H1 (cell line): ENCODE measurements at regions not wholly inside any gene's neighbourhood (a gene's known extent, or its start where the extent isn't known, plus 50 kb on each side); places are given as distances from the start of the nearest gene placed in this dataset.

ENCODE experiments used
- CTCF ChIA-PET: fragments of 300-600 bp; sonication (Branson Sonifier 250); formaldehyde crosslinking; loops from one replicate; lab custom pipeline; 2021; ENCODE audit not compliant: partially characterized antibody; lab: Charles Lee
- POLR2A ChIA-PET: fragments of 300-600 bp; sonication (Branson Sonifier 250); formaldehyde crosslinking; loops from one replicate; lab custom pipeline; 2021; ENCODE audit warnings: inconsistent platforms; ENCODE audit not compliant: partially characterized antibody; lab: Charles Lee
- DNase-seq, 2 experiments: peaks; one replicate each; pipeline versions ENCODE4 v3.0.0 to v3.0.0-alpha.2; 2010 to 2022; ENCODE audit warnings: low spot score in 2 of 2, low read depth in 1 of 2, mixed read lengths in 1 of 2
- FAIRE-seq: peaks from 2 replicates; lab custom pipeline; 2011; peaks lifted over from hg19 to GRCh38; lab: Jason Lieb, UNC
- H2AFZ ChIP-seq: 2 replicates; pipeline ENCODE4 v1.8.1; 2012; ENCODE audit warnings: low read length, inconsistent platforms
- H2AK5ac ChIP-seq: 2 replicates; pipeline ENCODE4 v1.6.1; 2013; ENCODE audit warnings: low read depth, low read length
- H2BK120ac ChIP-seq: replicated peaks from 2 replicates; pipeline ENCODE3; 2013; ENCODE audit warnings: low read depth, low read length, inconsistent platforms
- H2BK12ac ChIP-seq: 2 replicates; pipeline ENCODE4 v1.6.1; 2013; ENCODE audit warnings: low read depth, low read length
- H2BK15ac ChIP-seq: 2 replicates; pipeline ENCODE4 v1.6.1; 2013; ENCODE audit warnings: low read length
- H2BK20ac ChIP-seq: 2 replicates; pipeline ENCODE4 v1.6.1; 2013; ENCODE audit warnings: low read length
- H2BK5ac ChIP-seq: 2 replicates; pipeline ENCODE4 v1.6.1; 2013; ENCODE audit warnings: low read depth, low read length
- H3K14ac ChIP-seq: 2 replicates; pipeline ENCODE4 v1.6.1; 2013; ENCODE audit warnings: inconsistent platforms; ENCODE audit not compliant: insufficient read length
- H3K18ac ChIP-seq: 2 replicates; pipeline ENCODE4 v1.6.1; 2013; ENCODE audit warnings: low read length; ENCODE audit errors: extremely low read depth
- H3K23ac ChIP-seq: 2 replicates; pipeline ENCODE4 v1.6.1; 2013; ENCODE audit warnings: inconsistent platforms; ENCODE audit not compliant: insufficient read length
- H3K23me2 ChIP-seq: 2 replicates; pipeline ENCODE4 v1.6.1; 2013; ENCODE audit warnings: low read depth, low read length
- H3K27ac ChIP-seq: 2 replicates; pipeline ENCODE4 v1.6.1; 2011; ENCODE audit warnings: low read depth, low read length, inconsistent platforms
- H3K27me3 ChIP-seq, 4 experiments: replicated peaks in 1 of 4; 1 replicate in 1 of 4; 2 replicates in 3 of 4; pipeline versions ENCODE4 v1.6.1 to v1.8.1; 2011 to 2013; ENCODE audit warnings: low read length in 3 of 4, mild to moderate bottlenecking in 3 of 4, inconsistent platforms in 2 of 4, mixed read lengths in 2 of 4, moderate library complexity in 1 of 4; ENCODE audit not compliant: control insufficient read depth in 3 of 4, insufficient read depth in 3 of 4; ENCODE audit errors: extremely low read depth in 1 of 4
- H3K36me3 ChIP-seq, 4 experiments: 2 replicates each; pipeline versions ENCODE4 v1.6.1 to v1.8.1; 2011 to 2013; ENCODE audit warnings: mild to moderate bottlenecking in 4 of 4, low read length in 3 of 4, moderate library complexity in 2 of 4, control low read depth in 1 of 4, inconsistent platforms in 1 of 4; ENCODE audit not compliant: insufficient read depth in 4 of 4, control insufficient read depth in 2 of 4
- H3K4ac ChIP-seq: replicated peaks from 2 replicates; pipeline ENCODE3; 2013; ENCODE audit warnings: low read length, low read depth, mixed read lengths, inconsistent platforms; ENCODE audit not compliant: insufficient read length
- H3K4me1 ChIP-seq, 4 experiments: replicated peaks in 1 of 4; 1 replicate in 1 of 4; 2 replicates in 3 of 4; pipeline versions ENCODE4 v1.6.1 to v1.8.1; 2011 to 2013; ENCODE audit warnings: low read length in 3 of 4, inconsistent platforms in 2 of 4, mixed read lengths in 1 of 4; ENCODE audit not compliant: insufficient read depth in 4 of 4, control insufficient read depth in 3 of 4
- H3K4me2 ChIP-seq, 2 experiments: 2 replicates each; pipeline versions ENCODE4 v1.6.1 to v1.8.1; 2011 to 2013; ENCODE audit warnings: low read depth in 2 of 2, low read length in 2 of 2, control low read depth in 1 of 2, inconsistent platforms in 1 of 2, mild to moderate bottlenecking in 1 of 2; ENCODE audit not compliant: insufficient read depth in 1 of 2
- H3K4me3 ChIP-seq, 4 experiments: fragments of 200-600, 300-600 bp in 1 of 4; sonication (generic), shearing (Covaris generic), sonication (Bioruptor Twin) in 1 of 4; 2 replicates each; pipeline versions ENCODE4 v1.5.1 to v1.8.1; 2011 to 2016; ENCODE audit warnings: low read length in 4 of 4, low read depth in 3 of 4, control low read depth in 2 of 4, inconsistent platforms in 2 of 4, mild to moderate bottlenecking in 2 of 4, mixed read lengths in 1 of 4, moderate library complexity in 1 of 4; ENCODE audit not compliant: insufficient read depth in 2 of 4; ENCODE audit errors: extremely low read depth in 1 of 4
- H3K56ac ChIP-seq: replicated peaks from 2 replicates; pipeline ENCODE3; 2013; ENCODE audit warnings: low read depth, mild to moderate bottlenecking, mixed read lengths, low read length, inconsistent platforms; ENCODE audit not compliant: insufficient read length
- H3K79me1 ChIP-seq: 2 replicates; pipeline ENCODE4 v1.6.1; 2013; ENCODE audit warnings: low read depth, low read length, control low read depth
- H3K79me2 ChIP-seq, 2 experiments: 2 replicates each; pipeline versions ENCODE4 v1.6.1 to v1.8.1; 2012 to 2013; ENCODE audit warnings: low read length in 2 of 2, mild to moderate bottlenecking in 2 of 2, inconsistent platforms in 1 of 2; ENCODE audit not compliant: insufficient read depth in 2 of 2, control insufficient read depth in 1 of 2
- H3K9ac ChIP-seq, 4 experiments: replicated peaks in 1 of 4; 1 replicate in 1 of 4; 2 replicates in 3 of 4; pipeline versions ENCODE4 v1.6.1 to v1.8.1; 2011 to 2013; ENCODE audit warnings: low read depth in 3 of 4, low read length in 3 of 4, control low read depth in 2 of 4, mild to moderate bottlenecking in 2 of 4, moderate library complexity in 2 of 4, inconsistent platforms in 1 of 4; ENCODE audit errors: extremely low read depth in 1 of 4
- H3K9me3 ChIP-seq, 2 experiments: 2 replicates each; pipeline versions ENCODE4 v1.6.1 to v1.8.1; 2012 to 2013; ENCODE audit warnings: mild to moderate bottlenecking in 2 of 2, moderate library complexity in 2 of 2, control low read depth in 1 of 2, inconsistent platforms in 1 of 2, low read depth in 1 of 2, low read length in 1 of 2, mixed read lengths in 1 of 2; ENCODE audit not compliant: insufficient read depth in 2 of 2
- H4K20me1 ChIP-seq, 2 experiments: replicated peaks in 1 of 2; 2 replicates each; pipeline versions ENCODE3 to v1.8.1; 2011 to 2013; ENCODE audit warnings: inconsistent platforms in 2 of 2, low read length in 2 of 2, mild to moderate bottlenecking in 1 of 2; ENCODE audit not compliant: insufficient read depth in 2 of 2, control insufficient read depth in 1 of 2
- H4K5ac ChIP-seq: 2 replicates; pipeline ENCODE4 v1.6.1; 2013; ENCODE audit warnings: low read length, low read depth, mixed read lengths, inconsistent platforms; ENCODE audit not compliant: insufficient read length
- H4K8ac ChIP-seq: 2 replicates; pipeline ENCODE4 v1.8.0; 2013; ENCODE audit warnings: mild to moderate bottlenecking, moderate library complexity, low read length, inconsistent platforms; ENCODE audit not compliant: insufficient read depth; ENCODE audit errors: extremely low read depth
- H4K91ac ChIP-seq: replicated peaks from 2 replicates; pipeline ENCODE3; 2013; ENCODE audit warnings: low read length, mixed read lengths, inconsistent platforms; ENCODE audit not compliant: insufficient read length
- EGR1 ChIP-seq: IDR thresholded peaks from 2 replicates; pipeline ENCODE4 v1.6.1; 2011; ENCODE audit warnings: low read depth, low read length, borderline replicate concordance
- KDM1A ChIP-seq: fragments of 200-600, 300-600 bp; sonication (generic); IDR thresholded peaks from 2 replicates; pipeline ENCODE4 v1.7.1; 2016; ENCODE audit warnings: mild to moderate bottlenecking, low read length, borderline replicate concordance
- RFX5 ChIP-seq: IDR thresholded peaks from 2 replicates; pipeline ENCODE4 v1.6.1; 2011; ENCODE audit warnings: low read depth, low read length, improper control_type of control experiment, borderline replicate concordance
- SIN3A ChIP-seq, 2 experiments: IDR thresholded peaks in 1 of 2; conservative IDR thresholded peaks in 1 of 2; 2 replicates each; pipeline ENCODE4 v1.6.1; 2011 to 2012; ENCODE audit warnings: low read length in 2 of 2, improper control_type of control experiment in 1 of 2, low read depth in 1 of 2, mild to moderate bottlenecking in 1 of 2
- WGBS, 2 experiments: shearing (Covaris generic) in 1 of 2; methylation state at CpG; one replicate each; pipeline versions ENCODE4 v1.1.6 to v1.1.7; 2013 to 2015; ENCODE audit warnings: low lambda C conversion rate in 2 of 2, mixed read lengths in 2 of 2, inconsistent platforms in 1 of 2, low coverage in 1 of 2, missing lambda C conversion rate in 1 of 2; ENCODE audit not compliant: insufficient replicate concordance in 2 of 2, insufficient coverage in 1 of 2, insufficient read length in 1 of 2; ENCODE audit errors: extremely low coverage in 1 of 2, missing lambda C conversion rate in 1 of 2; 5-methylcytosine and 5-hydroxymethylcytosine counted together

GRCh38 chr2:5007596-5007995 is 684.6 kb upstream of the SOX11 start:
- Histone ChIP-seq H3K79me1 (no peaks in the 10 kb centered on the region), H2BK15ac (no peak overlapping the region), H3K4ac (no peak overlapping the region), H4K8ac (no peak overlapping the region), H3K23ac (no peak overlapping the region), H2BK20ac (no peak overlapping the region), H2BK5ac (no peak overlapping the region; the same call in 1 of the 2 replicates), H2AK5ac (no peak overlapping the region), H3K14ac (no peak overlapping the region), H3K79me2 (no peaks in the 10 kb centered on the region), H2AFZ (no peak overlapping the region), H3K4me2 (no peak overlapping the region), H3K27me3 (no peaks in the 10 kb centered on the region), H2BK12ac (no peak overlapping the region), H3K36me3 (no peaks in the 10 kb centered on the region)
- ChIA-PET POLR2A (no interaction called here), CTCF (no interaction called here)
- DNase-seq = no peak
- no peak for FAIRE-seq
- WGBS, 2 experiments = 91% methylated on average over 5 of the region's 5 CpGs; no CpG with 5 or more reads in 1 of the 2 experiments
- TF ChIP-seq KDM1A (no peak), EGR1 (no peak), RFX5 (no peak), SIN3A (conservative IDR thresholded peaks at IDR 0.05 in 1 of 2, IDR thresholded peaks at IDR 0.05 in 1 of 2; ENCODE audit: low read depth in 1 of 2, low read length in 2 of 2) (no peak)
- TF ChIP-seq, all 59 proteins: peak for 0
- Histone ChIP-seq H3K4me3 (no peak overlapping the region), H3K23me2 (no peaks in the 10 kb centered on the region), H3K9ac (no peak overlapping the region), H2BK120ac (no peak overlapping the region), H3K9me3 (no peaks in the 10 kb centered on the region), H4K20me1 (no peaks in the 10 kb centered on the region), H4K91ac (no peak overlapping the region), H4K5ac (no peak overlapping the region), H3K4me1 (peaks cover 0 to 7% (median 1%) of the 10 kb centered on the region in 4 experiments; a peak in 3 of 7 replicates), H3K18ac (no peak overlapping the region), H3K56ac (no peak overlapping the region), H3K27ac (no peak overlapping the region)
